Naive thymus-derived CD8-positive, alpha-beta T cell (primary cell): ENCODE measurements at regions not wholly inside any gene's neighbourhood (a gene's known extent, or its start where the extent isn't known, plus 50 kb on each side); places are given as distances from the start of the nearest gene placed in this dataset.
"Not testable (repeated sequence)": the region's sequence is repeated elsewhere in the genome, so short reads cannot be mapped to it uniquely, and the experiment has no call there.

Experiments used
- ATAC-seq, 2 donors: fragments of 150-1000 bp; cut with Tn5 transposase in 1 of 2; sonication (Bioruptor Pico), chemical (Tn5 transposase) in 1 of 2; 1 replicate in 1 of 2; 2 replicates in 1 of 2; pipeline ENCODE4 v1.10.0; 2021; ENCODE audit warnings: mild to moderate bottlenecking in 2 of 2, moderate library complexity in 2 of 2
- POLR2A ChIA-PET: fragments of 350-600 bp; sonication (Branson Sonifier 250); formaldehyde crosslinking; loops from one replicate; lab custom pipeline; 2021; ENCODE audit warnings: antibody characterized with exemption; lab: Charles Lee
- DNase-seq, 10 donors: peaks; one replicate each; pipeline versions ENCODE4 v3.0.0 to v3.0.0-alpha.2; 2020 to 2022
- H3K27ac Mint-ChIP-seq, 10 donors: one replicate each; pipeline ENCODE4 v1.8.0; 2020 to 2022; ENCODE audit warnings: mild to moderate bottlenecking in 10 of 10, mixed read lengths in 10 of 10, moderate library complexity in 4 of 10, inconsistent platforms in 1 of 10
- H3K27me3 Mint-ChIP-seq, 5 donors: one replicate each; pipeline ENCODE4 v1.8.0; 2021 to 2022; ENCODE audit warnings: mixed read lengths in 5 of 5
- H3K36me3 Mint-ChIP-seq, 3 donors: one replicate each; pipeline ENCODE4 v1.8.0; 2020 to 2022; ENCODE audit warnings: mixed read lengths in 3 of 3, mild to moderate bottlenecking in 2 of 3, inconsistent platforms in 1 of 3
- H3K4me1 Mint-ChIP-seq, 4 donors: one replicate each; pipeline ENCODE4 v1.8.0; 2021 to 2022; ENCODE audit warnings: mixed read lengths in 4 of 4
- H3K4me3 Mint-ChIP-seq, 10 donors: one replicate each; pipeline ENCODE4 v1.8.0; 2020 to 2022; ENCODE audit warnings: mild to moderate bottlenecking in 10 of 10, mixed read lengths in 10 of 10, moderate library complexity in 6 of 10, inconsistent platforms in 1 of 10
- H3K9me3 Mint-ChIP-seq, 9 donors: one replicate each; pipeline ENCODE4 v1.8.0; 2020 to 2022; ENCODE audit warnings: mixed read lengths in 9 of 9, mild to moderate bottlenecking in 3 of 9, inconsistent platforms in 1 of 9, moderate library complexity in 1 of 9

GRCh38 chr7:155231241-155231800 lies 66.4 kb upstream of the INSIG1 start:
- Mint-ChIP-seq H3K9me3 (no peaks in the 10 kb centered on the region), H3K27me3 (peaks cover 0 to 3% (median 0%) of the 10 kb centered on the region in 5 donors), H3K27ac (no peak overlapping the region), H3K36me3 (no peaks in the 10 kb centered on the region), H3K4me1 (peaks cover 0 to 2% (median 0%) of the 10 kb centered on the region in 4 donors), H3K4me3 (no peak overlapping the region)
- no peak for DNase-seq
- ATAC-seq, result no peak
- POLR2A ChIA-PET, result no interaction called here

DNA sequence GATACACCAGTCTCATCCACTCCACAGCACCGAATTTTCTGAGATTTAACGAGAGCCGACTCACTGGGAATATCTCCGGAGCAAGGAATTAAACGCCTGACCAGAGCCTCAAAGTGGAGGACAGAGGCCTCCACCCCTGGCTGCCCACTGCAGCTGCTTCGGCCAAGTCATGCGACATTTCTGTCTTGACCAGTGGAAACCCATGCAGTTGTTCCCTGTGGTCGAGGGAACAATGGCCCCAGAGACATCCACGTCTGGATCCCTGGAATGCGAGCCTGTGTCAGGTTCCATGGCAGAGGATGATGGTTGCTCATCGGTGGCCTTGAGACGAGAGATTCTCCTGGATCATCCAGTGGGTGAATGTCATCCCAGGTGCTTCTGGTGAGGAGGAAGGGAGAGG lies 65.7 kb upstream of the INSIG1 start:
- Mint-ChIP-seq H3K27ac (no peak overlapping the region), H3K36me3 (no peaks in the 10 kb centered on the region), H3K4me3 (no peak overlapping the region), H3K4me1 (peaks cover 0 to 2% (median 0%) of the 10 kb centered on the region in 4 donors), H3K27me3 (peaks cover 0 to 8% (median 2%) of the 10 kb centered on the region in 5 donors), H3K9me3 (no peaks in the 10 kb centered on the region)
- ATAC-seq, result no peak
- no peak for DNase-seq
- POLR2A ChIA-PET, result no interaction called here

DNA sequence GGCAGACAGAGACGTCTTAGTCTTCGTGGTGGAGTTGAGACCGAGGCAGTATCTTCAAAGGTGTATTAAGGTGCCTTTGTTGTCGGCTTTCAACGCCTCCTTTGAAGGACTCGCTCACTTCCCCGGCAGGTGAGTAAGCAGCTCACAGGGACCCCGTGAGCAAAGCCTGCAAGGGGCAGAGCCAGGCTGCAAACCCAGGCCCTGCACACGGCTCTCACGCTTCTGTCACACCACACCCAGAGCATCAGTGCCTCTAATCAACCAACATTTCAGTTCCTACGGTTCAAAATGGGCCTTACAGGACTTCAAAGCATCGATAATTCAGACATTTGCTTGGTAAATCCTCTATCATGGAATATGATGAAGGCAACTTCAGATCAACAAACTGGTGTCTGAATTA lies 64.8 kb upstream of the INSIG1 start:
- Mint-ChIP-seq H3K4me1 (no peaks in the 10 kb centered on the region), H3K9me3 (no peaks in the 10 kb centered on the region), H3K27me3 (peaks cover 0 to 13% (median 4%) of the 10 kb centered on the region in 5 donors), H3K36me3 (no peaks in the 10 kb centered on the region), H3K27ac (no peak overlapping the region), H3K4me3 (no peak overlapping the region)
- POLR2A ChIA-PET, result no interaction called here
- ATAC-seq (no peak), DNase-seq (no peak)

DNA sequence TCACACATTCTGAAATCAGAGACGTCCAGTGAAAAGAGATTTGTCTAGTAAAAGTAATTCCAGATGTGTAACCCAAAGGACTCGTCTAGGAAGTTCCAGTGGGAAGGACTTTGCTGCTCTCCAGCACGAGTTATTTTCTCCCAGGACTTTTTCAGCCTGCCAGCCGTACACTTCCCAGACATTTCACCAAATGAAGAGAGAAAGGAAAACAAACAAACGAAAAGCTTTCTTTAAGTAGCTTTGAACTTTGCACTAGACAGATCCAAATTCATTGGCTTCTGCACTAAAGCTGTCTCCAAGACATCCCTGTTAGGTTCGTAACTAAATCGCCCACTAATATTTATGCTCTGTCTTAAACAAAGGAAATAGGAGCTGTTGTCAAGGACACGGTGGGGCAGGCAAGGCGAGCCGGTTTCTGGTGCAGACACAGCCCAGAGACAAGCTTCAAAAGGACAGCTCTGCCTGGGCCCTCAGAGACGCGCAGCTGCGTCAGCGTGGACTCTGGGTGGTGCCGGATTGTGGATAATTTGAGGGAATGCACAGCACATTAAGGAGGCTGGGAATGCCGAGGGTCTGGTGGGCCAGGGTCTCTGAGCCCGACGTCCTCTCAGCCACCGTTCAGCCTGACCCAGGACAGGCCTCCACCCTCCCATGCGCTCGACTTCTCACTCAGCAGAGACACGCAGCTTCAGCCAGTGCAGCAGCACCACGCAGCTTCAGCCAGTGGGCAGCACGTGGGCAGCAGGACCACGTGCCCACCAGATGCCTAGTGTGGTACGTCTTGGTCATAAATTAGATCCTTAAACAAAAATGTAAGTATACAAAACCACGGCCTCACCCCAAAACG lies 64.1 kb upstream of the INSIG1 start:
- DNase-seq (no peak), ATAC-seq (no peak)
- Mint-ChIP-seq H3K27me3 (peaks cover 0 to 13% (median 4%) of the 10 kb centered on the region in 5 donors), H3K4me1 (no peaks in the 10 kb centered on the region), H3K4me3 (no peak overlapping the region), H3K27ac (no peak overlapping the region), H3K9me3 (no peaks in the 10 kb centered on the region), H3K36me3 (no peaks in the 10 kb centered on the region)
- POLR2A ChIA-PET, result no interaction called here

GRCh38 chr7:155234158-155234492 lies 63.6 kb upstream of the INSIG1 start:
- Mint-ChIP-seq H3K27me3 (peaks cover 3 to 16% (median 8%) of the 10 kb centered on the region in 5 donors), H3K9me3 (no peaks in the 10 kb centered on the region), H3K27ac (no peak overlapping the region), H3K4me3 (no peak overlapping the region), H3K4me1 (peaks cover 0 to 3% (median under 1%) of the 10 kb centered on the region in 4 donors), H3K36me3 (no peaks in the 10 kb centered on the region)
- POLR2A ChIA-PET, result no interaction called here
- DNase-seq (peak in 3 of 10 donors; percentile 4 to 12 (median 12)), ATAC-seq (peak in 1 of 2 donors; percentile 66)

DNA sequence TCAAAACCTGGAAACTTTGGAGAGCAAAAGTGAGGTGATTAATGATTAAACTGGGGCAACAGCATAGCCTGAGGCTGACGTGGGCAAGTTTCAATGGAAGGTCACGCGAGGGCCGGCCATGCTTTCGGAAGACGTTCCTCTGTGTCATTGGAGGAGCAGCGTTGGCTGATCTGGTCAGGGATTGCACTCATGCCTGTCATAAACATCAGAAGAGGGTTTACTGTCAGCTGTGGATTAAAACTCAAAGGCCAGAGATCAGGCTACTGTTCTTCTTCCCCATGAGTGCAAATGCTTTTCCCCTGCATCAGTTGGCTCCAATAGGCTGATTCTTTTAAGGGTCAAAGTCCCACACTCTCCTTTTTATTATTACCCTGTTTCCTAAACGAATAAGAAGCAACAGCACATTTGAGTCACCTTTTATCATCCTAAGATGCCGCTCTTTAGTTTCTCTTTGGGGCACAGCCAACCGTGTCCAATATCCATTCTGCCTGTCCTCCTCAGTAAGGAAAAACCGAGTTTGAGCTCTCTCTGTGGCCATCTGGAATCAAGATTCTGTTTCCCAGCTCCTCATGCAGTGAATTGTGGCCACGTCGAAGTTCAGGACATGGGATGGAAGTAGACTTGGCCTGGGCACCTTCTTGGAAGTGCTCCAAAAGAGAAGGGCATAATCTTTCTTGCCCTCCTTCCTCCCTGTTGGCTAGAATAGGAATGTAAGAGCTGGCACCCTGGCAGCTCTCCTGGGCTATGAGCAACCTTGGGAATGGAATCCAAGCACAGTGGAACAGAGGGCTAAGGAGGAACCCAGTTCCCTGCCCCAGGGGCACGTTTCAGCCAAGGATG lies 62.5 kb upstream of the INSIG1 start:
- H3K9me3 Mint-ChIP-seq, result no peaks in the 10 kb centered on the region
- H3K27ac Mint-ChIP-seq, result no peak overlapping the region
- POLR2A ChIA-PET, result interaction anchor here (1.4 kb wide), 1 partner anchor 62 kb away, joined by 4 read pairs; the partner anchor contains the start of gene INSIG1
- no peak for ATAC-seq
- H3K4me1 Mint-ChIP-seq, result peaks cover 3 to 10% (median 5%) of the 10 kb centered on the region in 4 donors
- no peak for DNase-seq
- no peaks in the 10 kb centered on the region for H3K36me3 Mint-ChIP-seq
- H3K4me3 Mint-ChIP-seq, result no peak overlapping the region
- H3K27me3 Mint-ChIP-seq, result peaks cover 4 to 27% (median 13%) of the 10 kb centered on the region in 5 donors

- Mint-ChIP-seq H3K36me3 (no peaks in the 10 kb centered on the region), H3K27me3 (peaks cover 4 to 27% (median 13%) of the 10 kb centered on the region in 5 donors), H3K4me3 (no peak overlapping the region), H3K27ac (peak overlapping the region in 2 of 10 donors; percentile 6 to 40), H3K9me3 (no peaks in the 10 kb centered on the region), H3K4me1 (peaks cover 3 to 10% (median 5%) of the 10 kb centered on the region in 4 donors)
- POLR2A ChIA-PET, result interaction anchor here (1.4 kb wide), 1 partner anchor 61 kb away, joined by 4 read pairs; the partner anchor contains the start of gene INSIG1
- ATAC-seq (no peak), DNase-seq (no peak)
Measured at GRCh38 chr7:155236386-155236785, 61.3 kb upstream of the INSIG1 start.

GRCh38 chr7:155237297-155237696 lies 60.4 kb upstream of the INSIG1 start:
- H3K4me3 Mint-ChIP-seq, result no peak overlapping the region
- ATAC-seq (no peak), DNase-seq (no peak)
- H3K27ac Mint-ChIP-seq, result peak overlapping the region in 1 of 10 donors; percentile 6
- POLR2A ChIA-PET, result no interaction called here
- H3K4me1 Mint-ChIP-seq, result peaks cover 3 to 10% (median 5%) of the 10 kb centered on the region in 4 donors
- H3K36me3 Mint-ChIP-seq, result no peaks in the 10 kb centered on the region
- H3K9me3 Mint-ChIP-seq, result no peaks in the 10 kb centered on the region
- peaks cover 6 to 27% (median 14%) of the 10 kb centered on the region in 5 donors for H3K27me3 Mint-ChIP-seq

DNA sequence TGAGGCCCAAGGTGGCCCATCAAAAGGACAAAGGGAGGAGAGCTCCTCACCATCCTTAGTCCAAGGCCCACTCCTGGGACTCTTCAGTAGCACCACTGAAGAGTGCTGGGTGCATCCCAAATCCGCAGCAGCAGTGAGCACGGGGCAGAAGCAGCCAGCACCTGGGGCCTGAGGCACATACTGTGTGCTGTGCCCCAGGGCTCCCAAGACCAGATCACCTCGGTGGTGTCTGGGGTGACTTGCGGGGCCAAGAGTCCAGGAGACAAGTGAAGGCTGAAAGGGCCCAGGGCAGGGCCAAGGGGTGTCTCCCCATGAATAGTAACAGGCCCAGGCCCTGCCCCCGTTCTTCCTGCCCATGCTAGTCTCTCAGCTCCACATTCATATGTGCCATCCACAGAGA lies 59.9 kb upstream of the INSIG1 start:
- DNase-seq (no peak), ATAC-seq (no peak)
- H3K4me3 Mint-ChIP-seq, result no peak overlapping the region
- H3K36me3 Mint-ChIP-seq, result no peaks in the 10 kb centered on the region
- H3K4me1 Mint-ChIP-seq, result peaks cover 3 to 10% (median 5%) of the 10 kb centered on the region in 4 donors
- H3K27ac Mint-ChIP-seq, result peak overlapping the region in 1 of 10 donors; percentile 6
- H3K9me3 Mint-ChIP-seq, result no peaks in the 10 kb centered on the region
- POLR2A ChIA-PET, result interaction anchor here (1.1 kb wide), 2 partner anchors 59 to 61 kb away, joined by 3 read pairs; no protein-coding TSS in a partner anchor
- peaks cover 6 to 27% (median 14%) of the 10 kb centered on the region in 5 donors for H3K27me3 Mint-ChIP-seq

DNA sequence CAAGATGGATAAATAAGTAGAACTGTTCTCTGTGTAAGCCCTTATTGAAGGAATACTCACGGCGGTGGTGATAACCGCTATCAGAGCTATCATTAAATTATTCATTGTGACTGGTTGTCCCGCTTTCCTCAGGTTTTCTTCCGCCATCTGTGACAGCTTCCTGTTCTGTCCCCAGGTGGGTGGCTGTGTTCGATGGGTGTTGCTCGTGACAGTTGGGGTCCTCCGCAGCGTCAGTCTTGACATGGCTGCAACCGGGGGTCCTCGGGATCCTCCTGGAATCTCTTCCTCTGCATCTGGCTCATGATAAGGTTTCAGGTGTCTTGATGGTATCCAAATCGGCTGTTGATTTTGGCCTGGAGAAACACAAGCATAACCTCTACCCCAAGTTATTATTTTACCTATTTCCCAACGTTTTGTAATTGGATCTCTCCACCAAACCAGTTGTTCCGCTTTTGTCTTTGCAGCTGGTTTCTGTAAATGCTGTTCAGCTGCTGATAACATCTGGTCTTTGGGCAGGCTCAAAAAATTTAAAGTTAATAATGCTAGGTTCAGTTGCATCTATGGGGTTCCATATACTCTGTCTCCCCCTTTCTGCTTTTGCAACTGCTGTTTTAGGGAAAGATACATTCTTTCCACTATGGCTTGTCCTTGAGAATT lies 58.1 kb upstream of the INSIG1 start:
- Mint-ChIP-seq H3K27ac (peak overlapping the region in 1 of 10 donors; percentile 48), H3K27me3 (peaks cover 6 to 27% (median 14%) of the 10 kb centered on the region in 5 donors), H3K4me3 (peak overlapping the region in 1 of 10 donors; percentile 2)
- not testable (repeated sequence) for ATAC-seq, DNase-seq, H3K9me3 Mint-ChIP-seq, H3K36me3 Mint-ChIP-seq, H3K4me1 Mint-ChIP-seq
- POLR2A ChIA-PET, result interaction anchor here (0.7 kb wide), 1 partner anchor 54 kb away, joined by 3 read pairs; no protein-coding TSS in a partner anchor

DNA sequence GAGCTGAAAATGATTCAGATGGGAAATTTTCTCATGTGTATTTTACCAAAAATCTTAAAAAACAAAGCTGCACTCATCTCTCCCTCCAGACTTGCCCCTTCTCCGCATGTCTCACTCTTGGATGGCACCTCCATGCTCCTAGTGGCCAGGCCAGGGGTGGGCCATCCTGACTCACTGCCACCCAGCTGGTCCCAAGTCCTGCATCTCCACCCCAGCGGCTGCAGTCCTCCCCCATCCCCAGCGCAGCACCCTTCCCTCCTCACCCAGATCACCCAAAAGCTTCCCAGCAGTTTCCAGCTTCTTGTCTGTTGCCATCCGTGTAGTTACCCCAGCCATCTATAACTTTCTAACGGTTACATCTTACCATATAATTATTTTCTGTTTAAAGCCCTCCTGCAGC lies 53.0 kb upstream of the INSIG1 start:
- ATAC-seq (no peak), DNase-seq (no peak)
- peaks cover 0 to 1% (median under 1%) of the 10 kb centered on the region in 4 donors for H3K4me1 Mint-ChIP-seq
- H3K4me3 Mint-ChIP-seq, result no peak overlapping the region
- H3K9me3 Mint-ChIP-seq, result peaks cover 0 to 3% (median 0%) of the 10 kb centered on the region in 9 donors
- H3K36me3 Mint-ChIP-seq, result no peaks in the 10 kb centered on the region
- H3K27me3 Mint-ChIP-seq, result peaks cover 2 to 6% (median 5%) of the 10 kb centered on the region in 5 donors
- POLR2A ChIA-PET, result interaction anchor here (2.1 kb wide), 1 partner anchor 53 kb away, joined by 6 read pairs; the partner anchor contains the start of gene INSIG1
- no peak overlapping the region for H3K27ac Mint-ChIP-seq
